HG02763 (cell line): ENCODE measurements at regions not wholly inside any gene's neighbourhood (a gene's known extent, or its start where the extent isn't known, plus 50 kb on each side); places are given as distances from the start of the nearest gene placed in this dataset.

Experiments
- ATAC-seq: cut with Tn5 transposase; IDR thresholded peaks from one replicate; pipeline ENCODE4 v1.9.1; 2021; ENCODE audit warnings: mild to moderate bottlenecking, moderate library complexity; ENCODE audit not compliant: unreplicated experiment

- no peak for ATAC-seq
Measured at GRCh38 chr2:41958775-41959174, 89.0 kb upstream of the PKDCC start.

GRCh38 chr2:41959760-41960159 is 88.1 kb upstream of the PKDCC start:
- no peak for ATAC-seq

DNA sequence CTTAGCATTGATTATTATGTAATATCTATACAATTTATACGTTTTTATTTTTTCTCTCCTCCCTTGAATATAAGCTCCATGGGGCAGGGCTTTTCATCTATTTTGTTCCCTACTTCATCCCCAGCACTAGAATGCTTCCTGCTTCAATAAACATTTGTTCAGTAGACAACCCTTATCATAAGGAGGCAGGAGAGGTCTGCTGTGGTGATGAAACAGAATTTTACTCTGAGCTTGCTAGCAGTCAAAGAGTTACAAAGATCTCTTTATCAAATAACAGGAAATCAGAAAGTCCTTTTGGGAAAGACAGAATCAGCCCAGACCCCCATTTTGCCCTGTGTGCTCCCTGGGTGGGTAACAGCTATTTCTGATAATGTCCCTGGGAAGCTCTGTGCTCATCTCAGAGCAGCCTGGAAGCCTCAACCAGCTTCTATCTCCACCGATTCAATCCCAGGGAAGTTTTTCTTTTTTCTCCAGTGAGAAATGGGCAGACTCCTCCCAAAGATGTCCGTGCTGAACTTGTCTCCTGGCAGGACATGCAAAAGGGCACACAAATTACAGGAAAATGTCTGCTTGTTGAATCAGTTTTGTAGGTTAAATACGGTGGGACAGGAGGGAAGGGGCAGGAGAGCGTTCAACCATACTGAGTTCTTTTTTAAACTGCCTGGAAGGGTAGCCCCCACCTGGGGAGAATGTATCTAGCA is 84.7 kb upstream of the PKDCC start:
- no peak for ATAC-seq

- no peak for ATAC-seq
Measured at GRCh38 chr2:41963661-41964525, 83.9 kb upstream of the PKDCC start.

GRCh38 chr2:41965173-41965908 is 82.5 kb upstream of the PKDCC start:
- ATAC-seq: no peak

DNA sequence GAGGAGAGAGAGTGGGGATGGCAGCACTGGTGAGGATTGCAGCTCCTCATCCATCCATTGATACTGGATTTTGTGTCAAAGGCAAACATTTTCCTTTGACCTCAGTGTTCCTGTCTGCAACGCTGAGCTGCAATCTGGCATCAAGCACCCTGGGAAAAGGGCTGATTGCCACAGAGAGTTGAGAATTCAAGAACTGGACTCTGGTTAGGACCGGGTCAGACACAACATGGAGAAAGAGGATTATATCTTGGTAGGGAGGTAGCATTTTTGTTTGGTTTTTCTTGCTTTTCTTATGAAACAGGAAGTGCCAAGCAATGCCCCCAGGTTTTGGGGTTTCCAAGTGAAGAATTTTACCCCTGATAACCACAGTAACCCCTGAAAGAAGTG is 81.9 kb upstream of the PKDCC start:
- ATAC-seq: no peak

GRCh38 chr2:41966431-41966893 is 81.4 kb upstream of the PKDCC start:
- no peak for ATAC-seq

DNA sequence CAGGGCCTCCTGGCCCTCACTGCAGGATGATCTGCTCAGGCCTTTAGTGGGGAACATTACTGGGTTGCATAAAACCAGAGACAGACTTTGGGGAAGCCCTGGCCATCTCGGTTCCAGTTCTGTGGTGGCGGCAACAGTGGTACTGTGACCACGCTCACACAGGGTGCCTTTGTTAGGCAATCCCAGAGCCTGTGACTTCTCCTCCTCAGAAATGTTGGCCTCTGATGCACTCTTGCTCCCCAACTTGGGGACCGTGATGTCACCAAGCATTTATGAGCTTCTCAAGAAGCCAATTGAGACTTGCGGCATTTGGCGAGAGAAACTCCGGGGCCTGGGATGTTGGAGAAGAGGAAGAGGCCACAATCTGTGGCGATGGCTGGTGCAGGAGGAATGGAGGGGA is 80.9 kb upstream of the PKDCC start:
- no peak for ATAC-seq

DNA sequence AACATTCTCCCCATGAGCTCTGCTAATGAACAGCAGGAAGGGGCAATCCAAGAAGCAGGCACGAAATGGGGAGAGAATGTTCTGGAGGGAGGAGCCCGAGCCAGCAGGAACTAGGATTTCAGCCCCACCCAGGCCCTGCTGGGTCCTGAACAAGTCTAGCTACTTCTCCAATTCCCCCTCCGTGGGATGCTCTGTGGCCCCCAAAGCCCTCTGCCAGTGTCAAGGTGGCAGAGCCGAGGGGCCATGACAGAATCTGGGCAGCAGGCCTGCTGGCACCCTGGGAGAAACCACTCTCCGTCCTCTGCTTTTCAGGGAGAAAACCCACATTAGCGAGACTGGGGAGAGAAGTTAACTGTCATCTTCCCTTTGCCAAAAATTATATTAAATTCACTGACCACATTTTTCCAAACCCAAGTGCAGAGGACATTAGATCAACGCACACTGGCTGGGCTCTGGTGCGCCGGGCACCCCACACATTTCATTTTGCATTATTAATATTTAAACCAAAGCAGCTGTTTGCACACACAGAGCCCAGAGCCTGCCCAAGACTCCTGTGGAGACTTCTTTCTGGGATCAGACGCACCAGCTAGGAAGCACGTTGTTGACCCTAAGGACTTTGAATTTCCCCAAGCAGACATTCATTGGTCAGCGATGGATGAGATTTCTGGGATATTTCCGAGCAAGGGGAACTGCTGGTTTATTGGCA is 80.2 kb upstream of the PKDCC start:
- no peak for ATAC-seq

GRCh38 chr2:41968182-41968578 is 79.6 kb upstream of the PKDCC start:
- no peak for ATAC-seq

GRCh38 chr2:41970988-41971660 is 76.7 kb upstream of the PKDCC start:
- ATAC-seq: no peak

GRCh38 chr2:41972179-41972578 is 75.6 kb upstream of the PKDCC start:
- no peak for ATAC-seq

DNA sequence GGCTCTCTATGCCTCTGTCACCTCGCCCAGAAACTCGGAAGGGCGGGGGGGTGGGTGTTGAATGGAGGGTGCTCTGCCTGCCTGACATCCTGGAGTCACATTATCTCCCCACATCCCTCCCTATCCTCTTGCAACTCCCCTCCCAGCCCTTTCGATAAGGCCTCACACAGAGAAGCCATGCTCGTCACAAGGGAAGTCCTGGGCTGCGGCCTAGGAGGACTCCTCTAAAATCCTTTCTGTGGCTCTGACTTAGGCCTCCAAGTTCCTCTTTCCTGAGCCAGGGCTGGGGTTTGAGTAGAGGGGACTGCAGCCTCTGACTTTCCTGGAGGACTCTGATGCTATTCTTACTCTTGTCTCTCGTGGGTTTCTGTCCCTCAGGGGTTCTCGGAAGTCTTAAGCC is 75.0 kb upstream of the PKDCC start:
- no peak for ATAC-seq

DNA sequence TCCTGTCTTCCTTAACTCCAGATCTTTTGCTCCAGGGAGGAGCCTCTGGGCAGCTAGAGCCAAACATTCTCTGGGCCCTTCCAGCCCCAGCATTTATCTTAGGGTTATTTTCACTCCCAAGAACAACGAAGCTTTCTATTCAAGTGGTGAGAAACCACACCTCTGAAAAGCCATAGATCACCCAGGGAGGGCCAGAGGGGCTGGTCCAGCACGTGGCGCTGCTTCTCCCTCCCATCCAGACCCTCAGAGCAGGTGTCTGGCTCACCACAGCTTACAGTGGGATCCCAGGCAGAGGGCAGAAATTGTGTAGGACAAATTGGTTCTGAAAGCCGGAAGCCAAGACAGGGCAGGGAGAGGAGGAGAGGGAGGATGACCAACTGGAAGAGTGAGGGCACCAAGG is 74.0 kb upstream of the PKDCC start:
- ATAC-seq: no peak

DNA sequence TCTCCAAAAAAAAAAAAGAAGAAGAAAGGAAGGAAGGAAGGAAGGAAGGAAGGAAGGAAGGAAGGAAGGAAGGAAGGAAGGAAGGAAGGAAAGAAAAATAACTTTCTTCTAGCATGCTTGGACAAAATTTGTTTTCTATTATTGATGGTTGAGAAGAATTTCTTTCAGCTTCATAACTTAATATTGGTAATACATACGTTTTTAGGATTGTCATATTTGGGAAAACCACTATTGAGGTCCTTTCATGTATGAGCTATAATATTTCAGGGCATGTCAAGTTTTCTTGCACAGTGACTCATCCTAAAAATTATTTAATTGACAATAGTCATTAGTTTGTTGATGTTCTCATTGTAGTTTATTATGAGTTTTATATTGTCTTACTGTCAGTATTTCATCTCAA is 66.4 kb upstream of the PKDCC start:
- no peak for ATAC-seq

- no peak for ATAC-seq
Measured at GRCh38 chr2:41985573-41986095, 62.2 kb upstream of the PKDCC start.

DNA sequence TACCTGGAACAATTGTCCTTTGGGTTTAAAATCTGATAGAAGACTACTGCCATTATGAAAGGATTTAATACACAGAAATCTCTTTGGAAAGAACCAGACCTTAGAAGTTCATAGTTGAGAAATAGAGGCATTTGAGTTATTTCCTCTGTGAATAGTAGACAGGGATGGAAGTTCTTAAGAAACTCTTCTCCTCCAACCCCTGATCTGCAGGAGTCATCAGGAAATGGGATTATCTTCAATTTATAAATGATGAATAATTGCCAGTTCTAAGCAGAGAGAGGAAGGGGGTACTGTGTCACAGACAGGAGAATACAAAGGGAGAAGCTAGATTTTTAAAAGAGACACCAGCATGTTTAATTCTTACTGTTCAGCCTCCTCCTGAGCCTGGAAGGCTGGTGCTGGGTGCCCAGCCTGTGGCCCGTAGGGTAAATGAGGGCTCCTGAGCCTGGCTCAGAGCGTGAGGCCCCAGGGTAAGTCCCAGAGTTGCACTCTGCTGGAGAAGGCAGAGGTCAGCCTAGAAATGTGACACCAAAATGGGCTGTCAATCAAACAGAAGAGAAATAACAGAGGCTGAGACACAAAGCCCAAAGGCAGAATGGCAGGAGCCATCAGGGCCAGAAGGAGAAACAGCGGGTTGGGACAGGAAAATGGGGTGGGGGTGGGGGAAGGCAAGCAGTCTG is 58.2 kb upstream of the PKDCC start:
- no peak for ATAC-seq

GRCh38 chr2:41990245-41990644 is 57.6 kb upstream of the PKDCC start:
- no peak for ATAC-seq

DNA sequence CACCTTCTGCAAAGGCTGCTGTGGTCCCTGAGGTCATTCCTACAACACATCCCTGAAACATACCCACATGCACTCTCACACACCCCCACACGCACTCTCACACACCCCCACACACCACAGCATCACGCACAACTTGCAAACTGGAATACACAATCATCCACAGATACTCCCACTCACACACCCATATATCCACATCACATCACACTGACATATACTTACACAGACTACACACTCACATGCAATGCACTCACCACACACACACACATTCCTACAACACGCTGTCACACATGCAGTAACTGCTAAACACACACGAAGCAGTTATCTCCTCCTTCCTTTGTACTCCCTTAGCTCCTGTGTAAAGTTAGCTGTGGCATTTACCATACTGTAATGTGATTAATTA is 57.1 kb upstream of the PKDCC start:
- no peak for ATAC-seq
